ENCODE measurements at regions not wholly inside any gene's neighbourhood (a gene's known extent, or its start where the extent isn't known, plus 50 kb on each side); places are given as distances from the start of the nearest gene placed in this dataset.

- Histone ChIP-seq H3K9me3 (no peaks in the 10 kb centered on the region), H3K4me3 (no peak overlapping the region), H3K27ac (no peak overlapping the region), H3K4me1 (no peaks in the 10 kb centered on the region), H3K4me2 (no peak overlapping the region)
- FAIRE-seq (no peak), ATAC-seq (no peak), DNase-seq (ENCODE audit: low read depth in 1 of 2, low spot score in 1 of 2) (no peak)
- WGBS (ENCODE audit: missing lambda C conversion rate), result 9% methylated on average over 6 of the region's 6 CpGs
- CTCF ChIA-PET, result no interaction called here
- POLR2A ChIA-PET, result no interaction called here
- no peak for TF ChIP-seq RCOR1 (IDR thresholded peaks at IDR 0.05; ENCODE audit: low read depth, low read length)
- TF ChIP-seq JUN (IDR thresholded peaks at IDR 0.05), result no peak
- no peak for TF ChIP-seq HDAC2 (IDR thresholded peaks at IDR 0.05)
- TF ChIP-seq KDM5A (IDR thresholded peaks at IDR 0.05), result no peak
- TF ChIP-seq RFX5 (IDR thresholded peaks at IDR 0.05), result no peak
- no peak for TF ChIP-seq HOXB13 (CRISPR knock-in tag; IDR thresholded peaks at IDR 0.05; ENCODE audit: low read depth)
- no peak for TF ChIP-seq ZSCAN20 (CRISPR knock-in tag; IDR thresholded peaks at IDR 0.05)
- no peak for TF ChIP-seq PBX3 (IDR thresholded peaks at IDR 0.05)
- TF ChIP-seq HES2 (IDR thresholded peaks at IDR 0.05), result no peak
Observed at GRCh38 chr10:10872035-10872673, 145.5 kb upstream of the CELF2 start.

- POLR2A ChIA-PET, result no interaction called here
- H3K4me3 ChIP-seq, result no peak overlapping the region
Observed at GRCh38 chr10:10872764-10873163, 144.9 kb upstream of the CELF2 start.

More at GRCh38 chr10:10872764-10873163, 144.9 kb upstream of the CELF2 start:
- FAIRE-seq (no peak), DNase-seq (ENCODE audit: low read depth in 1 of 2, low spot score in 1 of 2) (no peak), ATAC-seq (no peak)
- CTCF ChIA-PET, result no interaction called here
- Histone ChIP-seq H3K9me3 (no peaks in the 10 kb centered on the region), H3K4me1 (no peaks in the 10 kb centered on the region), H3K4me2 (no peak overlapping the region), H3K27ac (no peak overlapping the region)
- TF ChIP-seq ZSCAN20 (CRISPR knock-in tag; IDR thresholded peaks at IDR 0.05), result no peak
- TF ChIP-seq FOSL2 (IDR thresholded peaks at IDR 0.05), result no peak
- no peak for TF ChIP-seq FOSL2 (CRISPR knock-in tag; IDR thresholded peaks at IDR 0.05)
- TF ChIP-seq ZFP36 (IDR thresholded peaks at IDR 0.05; ENCODE audit: borderline replicate concordance, partially characterized antibody), result no peak
- no peak for TF ChIP-seq E2F6 (IDR thresholded peaks at IDR 0.05; ENCODE audit: borderline replicate concordance, low read depth)
- no peak for TF ChIP-seq HOXA7 (CRISPR knock-in tag; IDR thresholded peaks at IDR 0.05)
- TF ChIP-seq REST (IDR thresholded peaks at IDR 0.05), result no peak
- TF ChIP-seq KDM5A (IDR thresholded peaks at IDR 0.05), result no peak
- TF ChIP-seq PBX3 (IDR thresholded peaks at IDR 0.05), result no peak
- TF ChIP-seq ELK1 (IDR thresholded peaks at IDR 0.05; ENCODE audit: low read depth, low read length), result no peak
- TF ChIP-seq POLR2AphosphoS2 (conservative IDR thresholded peaks at IDR 0.05; ENCODE audit: low read length), result no peak
- TF ChIP-seq JUNB (IDR thresholded peaks at IDR 0.05), result no peak
- TF ChIP-seq FOXS1 (CRISPR knock-in tag; IDR thresholded peaks at IDR 0.05), result no peak
- no peak for TF ChIP-seq TFCP2L1 (CRISPR knock-in tag; IDR thresholded peaks at IDR 0.05)
- TF ChIP-seq ESRRA (IDR thresholded peaks at IDR 0.05; ENCODE audit: borderline replicate concordance, low read length), result no peak
- TF ChIP-seq MYC (IDR thresholded peaks at IDR 0.05; ENCODE audit: borderline replicate concordance, low read length), result no peak
- TF ChIP-seq HES2 (IDR thresholded peaks at IDR 0.05), result no peak
- TF ChIP-seq CBX2 (IDR thresholded peaks at IDR 0.05; ENCODE audit: borderline replicate concordance, low read depth), result no peak
- TF ChIP-seq KDM1A (IDR thresholded peaks at IDR 0.05; ENCODE audit: low read depth), result no peak
- no peak for TF ChIP-seq NPAS2 (CRISPR knock-in tag; IDR thresholded peaks at IDR 0.05; ENCODE audit: borderline replicate concordance)
- 12% methylated on average over 2 of the region's 2 CpGs for WGBS (ENCODE audit: missing lambda C conversion rate)
